SU-DHL-6 (cell line): ENCODE measurements at regions not wholly inside any gene's neighbourhood (a gene's known extent, or its start where the extent isn't known, plus 50 kb on each side); places are given as distances from the start of the nearest gene placed in this dataset.

Experiments used
- H2AFZ ChIP-seq: fragments of 200-600 bp; sonication (generic); 2 replicates; pipeline ENCODE4 v1.6.1; 2014; ENCODE audit warnings: low read depth, mild to moderate bottlenecking, moderate library complexity, mixed read lengths, antibody characterized with exemption, low read length; ENCODE audit not compliant: severe bottlenecking
- H3F3A ChIP-seq: fragments of 200-600 bp; shearing (Covaris generic); 2 replicates; pipeline ENCODE4 v1.6.0; 2016; ENCODE audit warnings: antibody characterized with exemption, mild to moderate bottlenecking; ENCODE audit not compliant: insufficient read depth
- H3K27ac ChIP-seq: fragments of 200-600 bp; sonication (generic); 2 replicates; pipeline ENCODE4 v1.5.1; 2016; ENCODE audit warnings: low read depth, mild to moderate bottlenecking, low read length, moderate library complexity, mixed read lengths
- H3K27me3 ChIP-seq: fragments of 200-600 bp; sonication (generic), shearing (Covaris generic); 2 replicates; pipeline ENCODE4 v1.6.0; 2014; ENCODE audit warnings: mild to moderate bottlenecking, low read length
- H3K36me3 ChIP-seq: fragments of 200-600 bp; sonication (generic); 2 replicates; pipeline ENCODE4 v1.6.1; 2014; ENCODE audit warnings: mild to moderate bottlenecking, low read length, mixed read lengths
- H3K4me2 ChIP-seq: fragments of 300-600, 200-600 bp; shearing (Covaris generic), sonication (generic); 2 replicates; pipeline ENCODE4 v1.6.0; 2014; ENCODE audit warnings: low read length, low read depth, mild to moderate bottlenecking; ENCODE audit not compliant: poor library complexity, severe bottlenecking
- H3K4me3 ChIP-seq: fragments of 200-600 bp; sonication (generic); 2 replicates; pipeline ENCODE4 v1.5.1; 2014; ENCODE audit warnings: antibody characterized with exemption, low read length, mild to moderate bottlenecking, mixed read lengths; ENCODE audit not compliant: insufficient read depth, poor library complexity, severe bottlenecking
- H3K79me2 ChIP-seq: fragments of 200-600 bp; sonication (generic); 2 replicates; pipeline ENCODE4 v1.6.1; 2014; ENCODE audit warnings: mild to moderate bottlenecking, low read length, moderate library complexity; ENCODE audit not compliant: insufficient read depth
- H3K9ac ChIP-seq: fragments of 200-600 bp; sonication (generic); 2 replicates; pipeline ENCODE4 v1.7.0; 2014; ENCODE audit warnings: mild to moderate bottlenecking, low read length
- H3K9me2 ChIP-seq: fragments of 200-600 bp; sonication (generic); replicated peaks from 2 replicates; pipeline ENCODE4 v1.6.1; 2014; ENCODE audit warnings: low read length; ENCODE audit not compliant: insufficient read depth
- H3K9me3 ChIP-seq: fragments of 200-600 bp; sonication (generic); 2 replicates; pipeline ENCODE4 v1.6.1; 2014; ENCODE audit warnings: low read length, mixed read lengths; ENCODE audit not compliant: insufficient read depth
- H4K20me1 ChIP-seq: fragments of 200-600 bp; sonication (generic); 2 replicates; pipeline ENCODE4 v1.6.1; 2014; ENCODE audit warnings: low read depth, mild to moderate bottlenecking, antibody characterized with exemption, low read length, moderate library complexity, mixed read lengths
- CTCF ChIP-seq: fragments of 200-600 bp; sonication (generic); IDR thresholded peaks from one replicate; pipeline ENCODE4 v1.5.1; 2017; ENCODE audit warnings: antibody characterized with exemption, mild to moderate bottlenecking, low read length, moderate library complexity; ENCODE audit not compliant: insufficient read depth, poor library complexity, severe bottlenecking
- EZH2phosphoT487 ChIP-seq: fragments of 200-600 bp; sonication (generic), shearing (Covaris generic); conservative IDR thresholded peaks from 2 replicates; pipeline ENCODE4 v1.6.1; 2018; ENCODE audit warnings: mild to moderate bottlenecking, antibody characterized with exemption, low read length, moderate library complexity, mixed read lengths

GRCh38 chr20:20955892-20956291 is 150.3 kb downstream of the LINC00237 start:
- H3K9me2 ChIP-seq = no peaks in the 10 kb centered on the region
- no peaks in the 10 kb centered on the region for H3F3A ChIP-seq
- no peak overlapping the region for H3K4me3 ChIP-seq
- no peak overlapping the region for H3K4me2 ChIP-seq
- H3K9me3 ChIP-seq = no peaks in the 10 kb centered on the region
- H3K27ac ChIP-seq = no peak overlapping the region
- no peaks in the 10 kb centered on the region for H4K20me1 ChIP-seq
- H3K9ac ChIP-seq = no peak overlapping the region
- no peak overlapping the region for H2AFZ ChIP-seq
- no peak for TF ChIP-seq CTCF
- TF ChIP-seq EZH2phosphoT487 = no peak
- H3K36me3 ChIP-seq = no peaks in the 10 kb centered on the region
- H3K27me3 ChIP-seq = no peaks in the 10 kb centered on the region
- H3K79me2 ChIP-seq = no peaks in the 10 kb centered on the region

- Histone ChIP-seq H2AFZ (no peak overlapping the region), H3K79me2 (no peaks in the 10 kb centered on the region), H3K27ac (no peak overlapping the region), H3K9ac (no peak overlapping the region), H4K20me1 (no peaks in the 10 kb centered on the region), H3K4me3 (no peak overlapping the region), H3K4me2 (no peak overlapping the region), H3K9me2 (no peaks in the 10 kb centered on the region), H3K36me3 (no peaks in the 10 kb centered on the region), H3K9me3 (no peaks in the 10 kb centered on the region), H3K27me3 (no peaks in the 10 kb centered on the region), H3F3A (no peaks in the 10 kb centered on the region)
- TF ChIP-seq EZH2phosphoT487 (no peak), CTCF (no peak)
Measured at GRCh38 chr20:20953738-20954618, 152.2 kb downstream of the LINC00237 start.

- Histone ChIP-seq H2AFZ (no peak overlapping the region), H3K79me2 (no peaks in the 10 kb centered on the region), H4K20me1 (no peaks in the 10 kb centered on the region), H3K27ac (no peak overlapping the region), H3F3A (no peaks in the 10 kb centered on the region), H3K27me3 (no peaks in the 10 kb centered on the region), H3K9me3 (no peaks in the 10 kb centered on the region), H3K4me2 (no peak overlapping the region), H3K9me2 (no peaks in the 10 kb centered on the region), H3K9ac (no peak overlapping the region), H3K36me3 (no peaks in the 10 kb centered on the region), H3K4me3 (no peak overlapping the region)
- TF ChIP-seq CTCF (no peak), EZH2phosphoT487 (no peak)
Measured at GRCh38 chr20:20950620-20951019, 155.5 kb downstream of the LINC00237 start.
